ENCODE measurements at regions not wholly inside any gene's neighbourhood (a gene's known extent, or its start where the extent isn't known, plus 50 kb on each side); places are given as distances from the start of the nearest gene placed in this dataset.
"Not testable (repeated sequence)": the region's sequence is repeated elsewhere in the genome, so short reads cannot be mapped to it uniquely, and the experiment has no call there.

GRCh38 chr3:87437765-87438164 is 161.4 kb upstream of the POU1F1 start:
- H3K4me3 ChIP-seq (ENCODE audit: low read depth, low read length) = no peak overlapping the region
- TF ChIP-seq CTCF (IDR thresholded peaks at IDR 0.05; ENCODE audit: low read depth, low read length) = no peak

GRCh38 chr3:87436781-87437543 is 160.6 kb upstream of the POU1F1 start:
- no peak for TF ChIP-seq CTCF (IDR thresholded peaks at IDR 0.05; ENCODE audit: low read depth, low read length)
- H3K4me3 ChIP-seq (ENCODE audit: low read depth, low read length) = no peak overlapping the region

- H3K4me3 ChIP-seq (ENCODE audit: low read depth, low read length) = no peak overlapping the region
- TF ChIP-seq CTCF (IDR thresholded peaks at IDR 0.05; ENCODE audit: low read depth, low read length) = no peak
Measured at GRCh38 chr3:87435926-87436620, 159.7 kb upstream of the POU1F1 start.

GRCh38 chr3:87433445-87433844 is 157.1 kb upstream of the POU1F1 start:
- not testable (repeated sequence) for H3K4me3 ChIP-seq (ENCODE audit: low read depth, low read length)

- no peak overlapping the region for H3K4me3 ChIP-seq (ENCODE audit: low read depth, low read length)
- no peak for TF ChIP-seq CTCF (IDR thresholded peaks at IDR 0.05; ENCODE audit: low read depth, low read length)
Measured at GRCh38 chr3:87426918-87427317, 150.5 kb upstream of the POU1F1 start.

GRCh38 chr3:87425056-87425455 is 148.7 kb upstream of the POU1F1 start:
- no peak for TF ChIP-seq CTCF (IDR thresholded peaks at IDR 0.05; ENCODE audit: low read depth, low read length)
- H3K4me3 ChIP-seq (ENCODE audit: low read depth, low read length) = no peak overlapping the region

GRCh38 chr3:87423336-87423735 is 147.0 kb upstream of the POU1F1 start:
- no peak for TF ChIP-seq CTCF (IDR thresholded peaks at IDR 0.05; ENCODE audit: low read depth, low read length)
- H3K4me3 ChIP-seq (ENCODE audit: low read depth, low read length) = no peak overlapping the region
